Natural killer cell (primary cell): ENCODE measurements at regions not wholly inside any gene's neighbourhood (a gene's known extent, or its start where the extent isn't known, plus 50 kb on each side); places are given as distances from the start of the nearest gene placed in this dataset.

ENCODE experiments used
- ATAC-seq, 3 donors: fragments of 150-1000 bp in 2 of 3; fragments of 200-7000 bp in 1 of 3; cut with Tn5 transposase; 1 replicate in 1 of 3; 2 replicates in 2 of 3; pipeline ENCODE4 v1.10.0; 2021; ENCODE audit warnings: mild to moderate bottlenecking in 2 of 3, moderate library complexity in 2 of 3
- DNase-seq, 2 donors: peaks; one replicate each; pipeline versions ENCODE4 v3.0.0 to v3.0.0-alpha.2; 2013 to 2021; ENCODE audit warnings: mixed read lengths in 1 of 2
- H3K27ac ChIP-seq: one replicate; pipeline ENCODE4 v1.5.1; 2013; ENCODE audit warnings: mild to moderate bottlenecking, low read length
- H3K27me3 ChIP-seq: one replicate; pipeline ENCODE4 v1.6.1; 2013; ENCODE audit warnings: low read length; ENCODE audit not compliant: control insufficient read depth, insufficient read depth
- H3K36me3 ChIP-seq: one replicate; pipeline ENCODE4 v1.6.1; 2013; ENCODE audit warnings: low read length; ENCODE audit not compliant: control insufficient read depth, insufficient read depth
- H3K4me1 ChIP-seq: one replicate; pipeline ENCODE4 v1.6.1; 2013; ENCODE audit warnings: low read length; ENCODE audit not compliant: control insufficient read depth, insufficient read depth
- H3K4me3 ChIP-seq: one replicate; pipeline ENCODE4 v1.5.1; 2013; ENCODE audit warnings: low read length
- H3K9me3 ChIP-seq: one replicate; pipeline ENCODE4 v1.6.1; 2013; ENCODE audit warnings: low read length; ENCODE audit not compliant: control insufficient read depth, insufficient read depth
- H3K27ac Mint-ChIP-seq, 2 donors: one replicate each; pipeline ENCODE4 v1.8.0; 2022; ENCODE audit warnings: mild to moderate bottlenecking in 2 of 2, mixed read lengths in 2 of 2, moderate library complexity in 1 of 2
- H3K27me3 Mint-ChIP-seq, 2 donors: one replicate each; pipeline ENCODE4 v1.8.0; 2022; ENCODE audit warnings: low read depth in 2 of 2, mixed read lengths in 2 of 2
- H3K36me3 Mint-ChIP-seq: one replicate; pipeline ENCODE4 v1.8.0; 2022; ENCODE audit warnings: mixed read lengths
- H3K4me1 Mint-ChIP-seq, 2 donors: one replicate each; pipeline ENCODE4 v1.8.0; 2022; ENCODE audit warnings: mixed read lengths in 2 of 2
- H3K4me3 Mint-ChIP-seq: one replicate; pipeline ENCODE4 v1.8.0; 2022; ENCODE audit warnings: mild to moderate bottlenecking, moderate library complexity, mixed read lengths
- H3K9me3 Mint-ChIP-seq, 2 donors: one replicate each; pipeline ENCODE4 v1.8.0; 2022; ENCODE audit warnings: mixed read lengths in 2 of 2
- WGBS: methylation state at CpG from one replicate; pipeline ENCODE4 v1.1.7; 2013; ENCODE audit warnings: missing lambda C conversion rate; ENCODE audit not compliant: insufficient coverage; 5-methylcytosine and 5-hydroxymethylcytosine counted together
- intact Hi-C: fragments of 100-400 bp; cut with micrococcal nuclease; formaldehyde crosslinking; loops from one replicate; pipeline ENCODE4 v1.14.2; 2022
- TF ChIP-seq, protein P1 (sequence below): fragments of 200-600 bp; IDR thresholded peaks from one replicate; pipeline ENCODE4 v1.8.0; 2022; ENCODE audit warnings: antibody characterized with exemption

GRCh38 chr3:33919312-33920120 is 121.1 kb downstream of the PDCD6IP start:
- H3K36me3 ChIP-seq, result no peaks in the 10 kb centered on the region
- Mint-ChIP-seq H3K36me3 (no peaks in the 10 kb centered on the region), H3K27ac (no peak overlapping the region), H3K9me3 (no peaks in the 10 kb centered on the region), H3K27me3 (no peaks in the 10 kb centered on the region), H3K4me3 (no peak overlapping the region), H3K4me1 (peaks cover 32 to 34% of the 10 kb centered on the region in 2 donors)
- H3K27ac ChIP-seq, result no peak overlapping the region
- H3K4me1 ChIP-seq, result peaks cover 8% of the 10 kb centered on the region
- DNase-seq (no peak), ATAC-seq (no peak)
- intact Hi-C loops, result no loop called here
- H3K9me3 ChIP-seq, result no peaks in the 10 kb centered on the region
- TF ChIP-seq, protein P1, sequence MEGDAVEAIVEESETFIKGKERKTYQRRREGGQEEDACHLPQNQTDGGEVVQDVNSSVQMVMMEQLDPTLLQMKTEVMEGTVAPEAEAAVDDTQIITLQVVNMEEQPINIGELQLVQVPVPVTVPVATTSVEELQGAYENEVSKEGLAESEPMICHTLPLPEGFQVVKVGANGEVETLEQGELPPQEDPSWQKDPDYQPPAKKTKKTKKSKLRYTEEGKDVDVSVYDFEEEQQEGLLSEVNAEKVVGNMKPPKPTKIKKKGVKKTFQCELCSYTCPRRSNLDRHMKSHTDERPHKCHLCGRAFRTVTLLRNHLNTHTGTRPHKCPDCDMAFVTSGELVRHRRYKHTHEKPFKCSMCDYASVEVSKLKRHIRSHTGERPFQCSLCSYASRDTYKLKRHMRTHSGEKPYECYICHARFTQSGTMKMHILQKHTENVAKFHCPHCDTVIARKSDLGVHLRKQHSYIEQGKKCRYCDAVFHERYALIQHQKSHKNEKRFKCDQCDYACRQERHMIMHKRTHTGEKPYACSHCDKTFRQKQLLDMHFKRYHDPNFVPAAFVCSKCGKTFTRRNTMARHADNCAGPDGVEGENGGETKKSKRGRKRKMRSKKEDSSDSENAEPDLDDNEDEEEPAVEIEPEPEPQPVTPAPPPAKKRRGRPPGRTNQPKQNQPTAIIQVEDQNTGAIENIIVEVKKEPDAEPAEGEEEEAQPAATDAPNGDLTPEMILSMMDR, result no peak
- no peak overlapping the region for H3K4me3 ChIP-seq
- WGBS, result 86% methylated on average over 7 of the region's 7 CpGs
- H3K27me3 ChIP-seq, result no peaks in the 10 kb centered on the region

DNA sequence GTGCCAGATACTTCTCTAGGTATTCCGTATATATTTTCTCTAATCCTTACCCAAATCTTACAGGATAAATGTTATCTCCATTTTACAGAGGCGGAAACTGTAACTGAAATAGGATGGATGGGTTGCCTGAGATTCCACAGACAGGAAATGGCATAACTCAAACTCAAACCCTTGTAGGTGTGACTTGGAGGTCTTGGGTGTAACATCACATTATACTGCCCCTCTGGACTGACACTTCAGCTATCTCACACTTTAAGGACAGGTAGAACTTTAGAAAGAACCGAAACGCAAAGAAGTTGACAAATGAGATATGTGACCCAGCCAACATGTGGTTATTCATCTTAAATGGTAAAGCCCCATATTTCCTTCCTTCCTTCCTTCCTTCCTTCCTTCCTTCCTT is 122.1 kb downstream of the PDCD6IP start:
- ATAC-seq (no peak), DNase-seq (no peak)
- no peaks in the 10 kb centered on the region for H3K27me3 Mint-ChIP-seq
- no peaks in the 10 kb centered on the region for H3K36me3 ChIP-seq
- H3K4me1 Mint-ChIP-seq, result peaks cover 32 to 34% of the 10 kb centered on the region in 2 donors
- H3K4me3 ChIP-seq, result no peak overlapping the region
- H3K9me3 Mint-ChIP-seq, result no peaks in the 10 kb centered on the region
- H3K4me3 Mint-ChIP-seq, result no peak overlapping the region
- H3K4me1 ChIP-seq, result peaks cover 8% of the 10 kb centered on the region
- H3K27ac Mint-ChIP-seq, result no peak overlapping the region
- TF ChIP-seq, protein P1, result no peak
- intact Hi-C loops, result no loop called here
- H3K27ac ChIP-seq, result no peak overlapping the region
- no peaks in the 10 kb centered on the region for H3K27me3 ChIP-seq
- H3K9me3 ChIP-seq, result no peaks in the 10 kb centered on the region
- WGBS, result 42% methylated on average over 2 of the region's 4 CpGs
- no peaks in the 10 kb centered on the region for H3K36me3 Mint-ChIP-seq

- no peaks in the 10 kb centered on the region for H3K36me3 Mint-ChIP-seq
- DNase-seq (no peak), ATAC-seq (no peak)
- WGBS, result 87% methylated on average over 2 of the region's 2 CpGs
- intact Hi-C loops, result no loop called here
- peaks cover 23 to 27% of the 10 kb centered on the region in 2 donors for H3K4me1 Mint-ChIP-seq
- TF ChIP-seq, protein P1, result no peak
- H3K4me1 ChIP-seq, result peaks cover 8% of the 10 kb centered on the region
- H3K9me3 ChIP-seq, result no peaks in the 10 kb centered on the region
- H3K27me3 Mint-ChIP-seq, result no peaks in the 10 kb centered on the region
- H3K36me3 ChIP-seq, result no peaks in the 10 kb centered on the region
- no peaks in the 10 kb centered on the region for H3K9me3 Mint-ChIP-seq
- no peak overlapping the region for H3K4me3 ChIP-seq
- H3K4me3 Mint-ChIP-seq, result no peak overlapping the region
- no peak overlapping the region for H3K27ac ChIP-seq
- no peaks in the 10 kb centered on the region for H3K27me3 ChIP-seq
- no peak overlapping the region for H3K27ac Mint-ChIP-seq
These were observed 123.2 kb downstream of the PDCD6IP start for GRCh38 chr3:33921608-33922007.
